Daoy (cell line): ENCODE measurements at regions not wholly inside any gene's neighbourhood (a gene's known extent, or its start where the extent isn't known, plus 50 kb on each side); places are given as distances from the start of the nearest gene placed in this dataset.
"Not testable (repeated sequence)": the region's sequence is repeated elsewhere in the genome, so short reads cannot be mapped to it uniquely, and the experiment has no call there.

Experiments
- DNase-seq: peaks from one replicate; pipeline ENCODE4 v3.0.0-alpha.2; 2015; ENCODE audit warnings: low read depth

DNA sequence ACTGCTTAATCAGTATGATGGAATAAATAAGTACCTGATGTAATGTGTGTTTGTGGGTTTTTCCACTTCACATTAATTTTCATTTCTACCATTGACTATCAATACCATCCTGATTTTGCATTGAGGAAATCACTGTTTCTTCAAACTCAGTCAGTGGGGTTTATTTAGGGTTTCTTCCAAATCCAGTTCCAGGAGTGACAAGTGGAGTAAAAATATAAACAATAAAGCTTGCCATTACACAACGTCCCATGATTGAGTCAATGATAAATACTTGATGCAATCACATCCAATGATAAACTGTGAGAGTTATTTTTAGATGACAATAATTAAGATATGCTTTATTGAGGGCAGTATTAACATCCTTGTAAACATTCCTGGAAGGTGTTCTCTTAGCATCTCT is 1037.4 kb upstream of the GJE1 start:
- no peak for DNase-seq

DNA sequence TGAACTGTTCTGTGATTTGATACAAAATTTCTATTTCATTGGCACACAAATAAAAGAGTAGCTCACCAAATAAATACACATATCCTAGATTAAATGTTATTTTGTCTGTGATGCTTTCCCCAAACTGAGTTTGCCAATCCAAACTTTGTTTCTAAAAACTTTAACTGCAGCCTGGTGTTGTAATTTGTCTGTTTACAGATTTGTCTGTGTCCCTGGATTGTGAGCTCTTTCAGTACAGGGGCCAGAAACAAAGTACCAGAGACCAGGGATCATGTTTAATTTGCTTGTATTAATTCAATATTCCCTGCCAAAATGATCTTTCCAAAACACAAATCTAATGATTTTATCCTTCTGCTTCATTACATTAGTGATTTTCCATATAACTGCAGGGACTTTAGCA is 1044.6 kb upstream of the GJE1 start:
- DNase-seq, result no peak

DNA sequence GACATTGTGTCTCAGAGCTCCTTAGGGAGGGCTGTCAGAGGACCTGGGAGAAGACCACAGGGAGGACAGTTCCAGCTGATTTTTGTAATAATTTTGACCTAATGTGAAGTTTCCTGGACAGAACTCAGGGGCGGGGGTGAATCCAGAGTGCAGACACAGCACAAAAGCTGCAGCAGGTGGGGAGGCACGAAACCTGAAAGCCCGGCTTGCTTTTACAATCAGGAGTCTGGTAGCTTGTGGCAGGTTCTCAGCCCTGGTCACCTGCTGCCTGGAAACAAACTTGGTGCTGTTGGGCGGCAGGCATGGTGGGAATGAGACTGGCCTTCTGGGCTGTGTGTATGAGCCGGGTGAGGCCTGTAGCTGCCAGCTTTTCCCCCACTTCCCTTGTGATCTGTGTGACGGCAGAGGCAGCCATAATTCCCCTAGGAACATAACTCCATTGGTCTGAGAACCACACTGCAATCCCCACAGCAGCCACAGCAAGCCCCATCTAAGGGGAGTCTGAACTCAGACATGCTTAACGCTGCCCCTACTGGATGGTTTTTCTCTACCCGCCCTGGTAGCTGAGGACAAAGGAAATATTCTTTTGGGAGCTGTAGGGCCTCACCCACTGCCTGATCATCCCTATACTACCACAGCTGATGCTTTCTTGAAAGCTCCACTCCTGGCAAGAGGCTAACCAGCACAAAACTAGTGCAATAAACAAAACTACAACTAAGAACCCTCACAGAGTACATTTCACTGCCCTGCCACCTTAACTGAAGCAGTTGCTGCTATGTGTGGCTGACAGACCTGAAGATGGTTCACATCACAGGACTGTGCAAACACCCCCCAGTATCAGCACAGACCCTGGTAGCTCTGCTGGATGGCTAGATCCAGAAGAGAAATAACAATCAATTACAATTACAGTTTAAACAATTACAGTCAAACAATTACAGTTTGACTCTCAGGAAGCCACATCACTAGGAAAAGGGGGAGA is 1055.1 kb upstream of the GJE1 start:
- DNase-seq, result peak; percentile 53

DNA sequence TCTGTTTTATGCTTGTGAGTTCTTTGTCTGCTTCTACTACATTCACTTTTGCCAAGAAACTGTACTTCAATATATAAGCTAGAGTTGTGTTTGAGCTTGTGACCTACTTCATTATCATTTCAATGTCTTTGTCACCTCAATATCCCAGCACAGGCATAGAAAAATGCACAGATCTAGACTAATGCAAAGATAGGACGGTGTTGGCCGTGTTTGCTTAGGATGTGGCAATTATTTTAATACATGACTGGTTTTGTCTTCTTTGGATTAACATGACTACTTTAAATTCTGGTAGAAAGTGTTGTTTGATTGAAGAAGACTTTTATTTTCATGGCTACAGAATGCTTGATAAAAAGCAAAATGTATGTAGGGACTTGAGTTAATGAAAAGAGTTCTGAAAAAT is 1075.0 kb upstream of the GJE1 start:
- no peak for DNase-seq

DNA sequence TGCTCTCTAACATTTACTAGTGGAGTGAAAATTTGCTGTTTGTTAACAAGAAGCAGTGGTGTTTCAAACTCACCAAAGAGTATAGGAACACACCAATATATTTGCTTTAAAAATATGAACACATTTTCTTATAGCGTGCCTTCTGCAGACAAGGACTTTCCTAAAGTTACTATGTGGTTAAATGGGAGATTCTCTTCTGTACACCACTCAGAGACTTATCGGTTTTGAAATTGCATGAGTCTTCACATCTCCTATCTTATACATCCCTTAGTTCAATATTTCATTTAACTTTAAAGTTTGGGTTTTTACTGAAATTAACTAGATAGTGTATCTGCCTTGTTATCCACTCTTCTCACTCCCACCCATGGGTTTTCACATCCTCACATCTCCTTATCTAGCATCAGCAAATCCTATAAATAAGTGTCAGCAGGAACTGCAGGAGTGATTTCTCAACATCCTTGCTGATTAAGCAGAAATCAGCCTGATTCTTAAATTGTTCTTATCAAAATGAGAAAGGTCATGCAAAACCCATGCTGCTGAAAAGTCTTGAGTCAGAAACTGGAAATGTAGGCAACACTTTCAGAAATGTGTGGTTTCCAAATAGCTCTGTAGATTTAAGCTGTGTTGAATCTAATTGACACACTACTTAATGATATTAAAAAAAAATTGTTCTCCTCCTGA is 1075.6 kb upstream of the GJE1 start:
- no peak for DNase-seq

DNA sequence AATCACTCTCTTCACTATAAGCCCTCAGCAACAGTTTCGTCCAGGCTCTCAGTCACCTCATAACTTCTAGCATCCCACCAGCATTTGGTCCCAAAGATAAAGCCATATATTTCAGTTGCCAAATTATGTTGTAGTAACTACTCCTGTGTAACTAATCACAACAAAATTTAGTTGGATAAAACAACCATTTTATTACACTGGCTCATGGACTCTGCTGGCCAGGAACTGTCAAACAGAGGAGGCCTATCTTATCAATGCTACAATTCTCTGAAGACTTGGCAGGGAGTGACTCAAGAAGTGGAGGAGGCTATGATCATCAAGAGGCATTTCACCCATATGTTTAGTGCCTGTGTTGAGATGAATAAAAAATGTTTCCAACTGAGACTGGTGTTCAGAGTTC is 1082.3 kb upstream of the GJE1 start:
- DNase-seq, result no peak

DNA sequence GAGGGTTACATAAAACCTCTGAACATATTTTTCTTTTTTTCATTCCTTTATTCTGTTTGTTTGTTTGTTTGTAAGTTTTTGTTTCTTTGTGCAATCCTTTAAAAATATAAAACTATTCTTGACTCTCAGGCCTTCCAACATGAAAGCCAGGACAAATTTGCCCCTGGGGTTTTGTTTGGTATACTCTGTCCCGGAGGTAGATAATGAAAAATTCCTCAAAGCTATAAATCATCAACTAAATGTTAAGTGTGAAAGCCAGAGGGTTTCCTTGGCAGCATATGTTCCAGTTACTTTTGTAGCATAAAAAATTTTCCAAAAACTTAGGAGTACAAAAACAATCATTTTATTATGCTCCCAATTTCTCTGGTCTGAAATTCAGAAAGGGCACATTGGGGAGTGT is 1084.3 kb upstream of the GJE1 start:
- DNase-seq, result no peak

DNA sequence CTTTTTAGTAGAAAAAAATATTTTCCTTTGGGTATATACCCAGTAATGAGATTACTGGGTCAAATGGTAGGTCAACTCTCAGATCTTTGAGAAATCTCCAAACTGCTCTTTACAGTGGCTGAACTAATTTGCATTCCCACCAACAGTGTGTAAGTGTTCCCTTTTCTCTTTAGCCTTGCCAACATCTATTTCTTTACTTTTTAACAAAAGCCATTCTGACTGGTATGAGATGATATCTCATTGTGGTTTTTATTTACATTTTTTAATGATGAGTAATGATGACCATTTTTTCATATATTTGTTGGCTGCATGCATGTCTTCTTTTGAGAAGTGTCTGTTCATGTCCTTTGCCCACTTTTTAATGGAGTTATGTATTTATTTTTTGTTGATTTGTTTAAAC is 1086.2 kb upstream of the GJE1 start:
- not testable (repeated sequence) for DNase-seq

DNA sequence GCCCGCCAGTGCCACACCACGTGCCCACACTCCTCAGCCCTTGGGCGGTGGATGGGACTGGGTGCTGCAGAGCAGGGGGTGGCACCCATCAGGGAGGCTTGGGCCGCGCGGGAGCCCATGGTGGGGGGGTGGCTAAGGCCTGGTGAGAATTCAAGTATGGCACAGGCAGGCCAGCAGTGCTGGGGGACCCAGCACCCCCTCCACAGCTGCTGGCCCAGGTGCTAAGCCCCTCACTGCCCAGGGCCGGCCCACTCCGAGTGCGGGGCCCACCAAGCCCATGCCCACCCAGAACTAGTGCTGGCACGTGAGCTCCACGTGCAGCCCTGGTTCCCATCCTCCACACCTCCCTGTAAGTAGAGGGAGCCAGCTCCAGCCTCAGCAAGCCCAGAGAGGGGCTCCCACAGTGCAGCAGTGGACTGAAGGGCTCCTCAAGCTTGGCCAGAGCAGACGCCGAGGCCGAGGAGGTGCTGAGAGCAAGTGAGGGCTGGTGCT is 1091.1 kb upstream of the GJE1 start:
- no peak for DNase-seq

DNA sequence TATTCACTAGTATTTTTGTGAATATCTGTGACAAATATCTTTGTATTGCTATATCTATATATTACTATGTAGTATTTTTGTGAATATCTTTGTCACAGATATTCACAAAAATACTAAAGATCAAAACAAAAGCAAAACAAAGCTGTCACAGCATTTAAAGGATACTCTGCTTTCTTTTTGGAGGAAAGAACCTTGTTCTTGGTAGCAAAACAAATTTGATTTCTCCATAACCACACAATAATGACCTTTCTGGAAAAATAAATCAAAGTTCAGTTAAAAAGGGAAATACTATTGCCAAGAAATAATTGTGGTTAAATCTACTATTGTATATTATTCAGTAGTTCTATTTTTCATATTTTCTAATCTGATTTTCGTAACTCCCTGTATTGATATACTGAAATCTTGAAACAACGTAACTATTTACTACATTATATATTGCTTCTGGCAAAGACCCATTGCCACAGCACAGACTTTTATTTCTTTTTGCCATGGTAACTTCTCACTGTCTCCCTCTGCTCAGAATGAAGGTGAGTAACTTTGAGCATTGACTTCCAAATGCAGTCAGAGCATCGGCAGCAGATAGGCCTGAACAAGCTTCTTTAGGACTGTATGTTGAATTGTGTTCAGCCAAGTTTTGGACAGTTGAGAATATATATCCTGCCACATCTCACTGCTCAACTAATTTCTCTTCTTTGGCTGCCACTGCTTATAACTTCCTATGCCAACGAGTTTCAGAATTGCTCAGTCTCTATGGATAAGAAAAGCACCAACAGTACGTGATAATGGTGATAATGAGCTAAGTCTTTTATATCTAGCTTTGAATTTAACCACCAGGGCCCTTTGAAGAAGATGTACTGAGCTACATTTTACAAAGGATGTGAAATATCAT is 1097.2 kb upstream of the GJE1 start:
- no peak for DNase-seq

DNA sequence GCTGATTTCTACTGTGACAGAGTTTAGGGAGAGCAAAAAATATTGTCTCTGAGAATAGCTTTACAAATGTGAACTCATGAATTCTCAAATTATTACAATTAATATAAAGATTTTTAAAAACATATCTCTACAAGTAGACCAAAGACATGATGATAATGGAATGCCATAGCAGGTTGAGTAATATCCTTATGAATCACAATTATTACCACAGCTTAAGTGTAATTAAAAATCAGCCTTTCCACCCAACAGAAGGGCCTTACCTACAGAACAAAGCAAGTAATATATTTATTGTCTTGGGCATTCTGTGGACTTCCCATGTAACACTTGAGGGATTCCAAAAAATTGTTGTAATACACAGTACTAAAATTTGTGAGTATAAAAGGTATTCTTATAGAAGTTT is 1099.6 kb upstream of the GJE1 start:
- DNase-seq, result no peak

DNA sequence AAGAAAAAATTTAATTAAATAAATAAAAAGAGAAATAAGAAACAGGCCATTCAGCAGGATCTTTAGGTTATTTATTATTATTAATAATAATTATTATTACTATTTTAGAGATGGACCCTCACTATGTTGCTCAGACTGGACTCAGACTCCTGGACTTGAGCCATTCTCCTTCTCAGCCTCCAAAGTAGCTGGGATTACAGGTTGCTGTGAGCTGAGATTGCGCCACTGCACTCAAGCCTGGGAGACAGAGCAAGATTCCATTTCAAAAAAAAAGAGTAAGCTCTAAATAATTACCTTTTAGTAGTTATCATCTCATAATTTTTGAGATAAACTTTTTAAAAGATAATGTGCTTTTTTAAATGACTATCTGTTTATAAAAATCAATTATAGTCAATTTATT is 1102.8 kb upstream of the GJE1 start:
- no peak for DNase-seq

DNA sequence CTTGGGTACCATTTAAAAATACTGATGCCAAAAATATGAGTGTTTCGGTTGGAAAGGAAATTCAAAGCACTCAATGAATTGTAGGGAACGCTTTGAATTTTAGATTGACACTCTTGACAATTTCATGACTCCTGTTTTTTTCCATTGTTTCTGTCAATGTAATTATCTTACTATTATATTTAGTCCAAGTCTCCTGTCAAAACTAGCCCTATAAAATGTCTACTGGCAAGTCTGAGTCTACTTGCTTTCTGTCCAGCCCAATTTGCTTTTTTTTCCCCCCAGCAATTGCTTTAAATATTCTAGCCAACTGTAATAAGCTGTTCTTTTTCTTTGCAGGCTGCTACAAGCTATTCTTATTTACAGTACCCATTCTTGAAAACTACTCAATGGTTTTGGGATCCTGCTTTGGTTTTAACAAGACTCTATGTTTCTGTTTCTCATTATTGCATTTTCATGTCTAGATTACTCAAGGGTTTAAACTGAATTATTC is 1103.9 kb upstream of the GJE1 start:
- DNase-seq, result no peak

DNA sequence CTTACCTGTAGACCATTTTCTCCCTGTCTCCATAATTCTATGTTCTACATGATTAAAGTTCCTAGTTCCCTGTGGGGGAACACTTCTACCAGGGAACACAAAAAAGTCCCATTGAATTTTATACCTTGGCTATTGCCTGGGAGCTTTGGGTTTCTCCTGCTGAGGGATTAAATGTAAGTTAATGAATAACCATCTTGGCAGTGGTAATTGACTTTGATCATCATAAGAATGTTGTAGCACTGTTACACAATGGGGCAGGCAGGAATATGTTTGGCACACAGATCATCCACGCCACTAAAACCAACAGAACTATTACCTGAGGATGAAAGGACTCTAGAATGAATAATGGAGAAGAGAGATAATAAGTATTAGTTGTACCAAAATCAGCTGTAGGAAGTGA is 1106.2 kb upstream of the GJE1 start:
- no peak for DNase-seq

DNA sequence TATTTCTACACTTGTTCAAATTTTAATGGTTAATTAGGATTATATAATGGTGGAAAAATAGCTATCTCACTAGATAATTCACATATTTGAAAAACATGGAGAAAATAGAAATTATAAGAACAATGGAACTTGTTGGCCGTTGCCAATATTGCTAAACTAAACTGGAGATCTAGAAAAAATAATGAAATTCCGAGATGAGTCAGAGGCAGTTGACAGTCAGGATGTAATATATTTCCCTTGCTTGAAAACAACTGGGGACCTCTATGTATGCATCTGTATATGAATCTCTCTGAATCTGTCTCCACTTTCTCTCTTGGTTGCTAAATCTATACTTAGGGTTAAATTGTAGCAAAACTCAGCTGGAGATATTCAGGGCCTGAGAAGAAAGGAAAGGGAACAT is 1108.2 kb upstream of the GJE1 start:
- DNase-seq, result no peak

DNA sequence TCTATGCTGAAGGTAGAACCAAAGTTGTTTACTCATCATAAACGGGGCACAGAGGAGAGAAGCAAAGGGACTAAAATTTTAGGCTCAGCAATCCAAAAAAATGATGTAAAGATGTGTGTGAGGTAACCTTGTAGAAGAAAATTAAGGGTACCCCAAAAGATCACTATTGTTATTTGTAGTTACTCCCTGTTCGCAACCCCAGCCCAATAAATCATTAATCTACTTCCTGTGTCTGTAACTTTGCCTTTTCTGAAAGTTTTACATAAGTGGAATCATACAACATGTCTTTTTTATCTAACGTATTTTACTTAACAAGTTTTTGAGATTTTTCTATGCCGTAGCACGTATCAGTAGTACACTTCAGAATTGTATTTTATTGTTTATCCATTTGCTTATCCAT is 1114.8 kb upstream of the GJE1 start:
- DNase-seq, result no peak

DNA sequence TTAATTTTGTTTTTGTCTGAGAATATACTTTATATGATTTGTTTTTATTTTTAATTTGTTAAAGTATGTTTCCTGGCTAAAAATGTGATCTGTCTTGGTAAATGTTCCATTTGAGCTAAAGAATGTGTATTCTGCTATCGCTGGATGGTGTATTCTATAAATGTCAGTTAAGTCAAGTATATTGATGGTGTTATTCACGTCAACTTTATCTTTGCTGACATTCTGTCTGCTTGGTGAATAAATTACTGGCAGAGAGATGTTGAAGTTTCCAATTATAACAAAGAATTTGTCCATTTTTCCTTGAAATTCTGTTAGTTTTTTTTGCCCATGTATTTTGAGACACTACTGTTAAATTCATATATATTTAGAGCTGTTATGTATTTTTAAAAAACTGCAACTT is 1131.8 kb upstream of the GJE1 start:
- no peak for DNase-seq

DNA sequence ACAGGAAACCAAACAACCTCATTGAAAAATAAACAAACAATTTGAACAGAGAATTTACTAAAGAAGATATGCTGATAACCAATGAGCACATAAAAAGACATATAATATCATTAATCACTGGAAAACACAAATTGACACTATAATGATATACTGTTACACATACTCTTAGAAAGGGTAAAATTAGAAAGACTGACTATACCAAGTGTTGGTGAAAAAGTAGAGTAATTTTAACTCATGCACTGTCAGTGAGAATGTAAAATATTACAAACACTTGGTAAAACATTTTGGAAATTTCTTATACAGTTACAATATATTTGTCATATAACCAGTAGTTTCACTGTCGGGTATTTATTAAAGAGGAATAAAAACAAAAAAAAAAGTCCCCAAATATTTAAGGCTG is 1139.2 kb upstream of the GJE1 start:
- no peak for DNase-seq

DNA sequence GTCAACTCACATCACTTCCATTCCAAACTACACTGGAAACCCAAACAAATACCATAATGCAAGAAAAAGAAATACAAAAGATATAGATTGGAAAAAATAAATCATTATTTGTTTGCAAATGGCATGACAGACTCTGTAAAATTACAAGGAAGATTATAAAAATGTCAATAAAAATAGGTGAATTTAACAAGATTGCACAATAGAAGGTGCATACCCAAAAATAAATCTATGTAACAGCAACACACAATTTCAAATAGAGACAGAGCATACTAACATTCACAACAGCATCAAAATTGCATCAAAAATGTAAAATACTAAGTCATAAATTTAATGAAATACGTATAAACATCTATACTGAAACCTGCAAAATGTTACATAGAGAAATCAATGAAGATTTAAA is 1140.0 kb upstream of the GJE1 start:
- DNase-seq, result no peak

DNA sequence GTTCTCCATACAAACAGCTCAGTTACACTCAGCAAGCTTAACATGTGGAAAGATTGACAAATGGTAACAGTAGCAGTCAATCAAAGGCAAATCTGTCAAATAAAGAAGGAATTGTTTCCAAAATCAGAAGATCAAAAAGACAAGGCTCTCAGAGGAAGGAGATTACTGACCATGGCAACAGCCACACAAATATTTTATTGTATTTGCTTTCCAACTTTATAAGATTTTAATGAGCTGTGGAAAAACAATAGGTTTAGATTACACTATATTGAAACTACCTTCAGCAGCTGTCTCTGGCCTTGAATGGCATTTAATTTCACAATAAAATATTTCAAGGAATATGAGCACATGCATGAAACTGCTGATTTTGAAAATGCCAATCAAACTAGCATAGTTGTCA is 1143.9 kb upstream of the GJE1 start:
- no peak for DNase-seq

DNA sequence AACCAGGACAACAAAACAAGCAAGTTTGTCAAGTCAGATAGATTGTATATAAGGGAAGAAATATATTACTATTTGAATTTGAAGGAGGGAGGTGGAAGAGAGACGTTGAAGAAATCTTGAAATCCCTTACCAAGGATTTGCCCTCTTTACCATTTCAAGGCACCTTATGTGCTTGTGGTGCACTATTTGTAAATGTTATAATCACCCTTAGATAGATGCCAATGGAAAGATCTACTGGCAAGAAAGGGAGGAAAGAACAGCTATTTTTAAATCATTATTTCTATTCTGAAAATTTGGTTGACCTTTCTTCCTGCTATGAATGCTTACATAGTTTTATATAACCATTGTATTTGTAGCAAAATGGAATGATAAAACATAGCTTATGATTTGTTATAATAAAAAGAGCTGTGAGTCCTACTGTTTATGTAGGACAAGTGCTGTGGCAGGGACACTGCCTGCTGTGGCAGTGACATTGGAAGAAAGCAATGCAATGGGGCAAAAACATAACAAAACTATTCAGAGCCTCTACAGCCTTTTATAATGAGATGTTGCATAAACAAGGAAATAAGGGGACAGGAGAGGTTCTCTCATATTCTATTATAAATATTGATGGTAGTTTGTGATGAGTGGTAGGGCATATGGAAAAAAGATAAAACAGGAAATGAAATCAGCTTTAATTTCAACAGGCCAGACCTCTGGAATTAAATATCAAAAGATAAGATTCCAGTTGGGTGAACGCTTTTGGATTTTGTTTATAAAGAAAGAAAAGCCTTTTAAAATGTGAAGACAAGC is 1145.2 kb upstream of the GJE1 start:
- no peak for DNase-seq
